Coronary artery (tissue), 2 donors: ENCODE measurements at regions not wholly inside any gene's neighbourhood (a gene's known extent, or its start where the extent isn't known, plus 50 kb on each side); places are given as distances from the start of the nearest gene placed in this dataset.

Experiments used
- DNase-seq: peaks from one replicate; pipeline ENCODE4 v3.0.0-alpha.2; 2017; ENCODE audit warnings: low spot score
- H3K27ac ChIP-seq, 2 donors: fragments of 200-600 bp; sonication (generic); one replicate each; pipeline ENCODE4 v1.5.1; 2016 to 2019
- H3K4me3 ChIP-seq: fragments of 200-600 bp; sonication (generic); 2 replicates; pipeline ENCODE4 v1.5.1; 2016; ENCODE audit warnings: mild to moderate bottlenecking, moderate library complexity
- CTCF ChIP-seq: fragments of 200-600 bp; sonication (generic); IDR thresholded peaks from one replicate; pipeline ENCODE4 v1.5.1; 2019; ENCODE audit warnings: antibody characterized with exemption

GRCh38 chr5:125786021-125786420 lies 637.2 kb upstream of the GRAMD2B start:
- DNase-seq = no peak
- Histone ChIP-seq H3K27ac (no peak overlapping the region), H3K4me3 (no peak overlapping the region)
- no peak for TF ChIP-seq CTCF

- Histone ChIP-seq H3K27ac (no peak overlapping the region), H3K4me3 (no peak overlapping the region)
- DNase-seq = no peak
- TF ChIP-seq CTCF = no peak
Measured at GRCh38 chr5:125793470-125793869, 629.7 kb upstream of the GRAMD2B start.

- Histone ChIP-seq H3K27ac (no peak overlapping the region), H3K4me3 (no peak overlapping the region)
- no peak for TF ChIP-seq CTCF
- no peak for DNase-seq
Measured at GRCh38 chr5:125794922-125795321, 628.3 kb upstream of the GRAMD2B start.

- DNase-seq = no peak
Measured at GRCh38 chr5:125798307-125798706, 624.9 kb upstream of the GRAMD2B start.

GRCh38 chr5:125812651-125813050 lies 610.6 kb upstream of the GRAMD2B start:
- H3K4me3 ChIP-seq = no peak overlapping the region

More at GRCh38 chr5:125798307-125798706, 624.9 kb upstream of the GRAMD2B start:
- no peak for TF ChIP-seq CTCF
- Histone ChIP-seq H3K27ac (no peak overlapping the region), H3K4me3 (no peak overlapping the region)

GRCh38 chr5:125813221-125813974 lies 609.8 kb upstream of the GRAMD2B start:
- no peak overlapping the region for H3K27ac ChIP-seq
- TF ChIP-seq CTCF = no peak
- DNase-seq = no peak
- no peak overlapping the region for H3K4me3 ChIP-seq

More at GRCh38 chr5:125812651-125813050, 610.6 kb upstream of the GRAMD2B start:
- no peak for TF ChIP-seq CTCF
- DNase-seq = no peak
- H3K27ac ChIP-seq = no peak overlapping the region

GRCh38 chr5:125814119-125814518 lies 609.1 kb upstream of the GRAMD2B start:
- no peak overlapping the region for H3K4me3 ChIP-seq
- TF ChIP-seq CTCF = no peak
- no peak overlapping the region for H3K27ac ChIP-seq
- no peak for DNase-seq
